GM19452 (cell line): ENCODE measurements at regions not wholly inside any gene's neighbourhood (a gene's known extent, or its start where the extent isn't known, plus 50 kb on each side); places are given as distances from the start of the nearest gene placed in this dataset.

Experiments used
- ATAC-seq: cut with Tn5 transposase; IDR thresholded peaks from one replicate; pipeline ENCODE4 v1.9.1; 2021; ENCODE audit not compliant: unreplicated experiment

DNA sequence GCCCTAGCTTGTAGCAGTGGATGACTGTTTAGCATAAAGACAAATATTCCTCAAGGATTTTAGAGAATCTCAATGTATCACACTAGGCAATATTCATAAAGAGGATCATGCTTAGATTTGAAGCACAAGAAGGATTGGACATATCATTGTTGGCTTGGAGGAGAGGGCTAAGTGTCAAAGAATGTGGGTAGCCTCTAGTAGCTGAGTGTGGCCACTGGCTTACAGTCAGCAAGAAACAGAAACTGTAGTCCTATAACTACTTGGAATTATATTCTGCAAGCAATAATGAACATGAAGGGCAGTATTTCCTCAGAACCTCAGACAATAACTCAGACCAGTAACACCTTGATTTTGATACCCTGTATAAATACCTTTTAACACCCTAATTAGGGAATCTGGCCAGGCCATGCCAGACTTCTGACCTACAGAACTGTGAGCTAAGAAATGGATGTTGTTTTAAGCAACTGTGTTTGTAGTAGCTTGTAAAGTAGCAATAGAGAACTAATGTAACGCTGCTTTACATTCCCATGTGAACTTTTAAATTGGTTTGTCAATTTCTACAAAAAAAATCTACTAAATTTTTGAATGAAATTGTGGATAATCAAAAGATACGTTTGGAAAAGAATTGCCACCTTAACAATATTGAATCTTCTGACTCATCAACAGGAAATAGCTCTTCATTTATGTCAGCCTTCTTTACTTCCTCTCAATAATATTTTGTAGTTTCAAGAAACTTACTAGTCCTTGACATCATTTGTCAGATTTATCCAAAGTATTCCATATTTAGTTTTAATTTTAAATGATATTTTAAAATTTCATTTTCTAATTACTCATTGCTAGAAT lies 65.2 kb upstream of the RSPO3 start:
- ATAC-seq, result no peak

DNA sequence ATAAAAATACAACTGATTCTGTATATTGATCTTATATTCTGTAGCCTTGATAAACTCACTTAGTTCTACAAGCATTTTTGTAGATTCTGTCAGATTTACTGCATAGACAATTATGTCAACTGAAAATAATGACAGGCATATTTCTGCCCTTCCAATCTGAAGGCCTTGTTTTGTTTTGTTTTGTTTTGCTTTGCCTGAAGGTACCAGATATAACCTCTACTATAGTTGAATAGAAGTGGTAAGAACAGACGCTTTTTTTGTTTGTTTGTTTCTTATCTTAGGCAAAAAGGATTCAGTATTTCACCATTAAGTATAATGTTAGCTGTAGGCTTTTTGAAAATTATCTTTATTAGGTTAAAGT lies 64.6 kb upstream of the RSPO3 start:
- ATAC-seq, result no peak

- ATAC-seq, result no peak
These were observed 60.4 kb upstream of the RSPO3 start for GRCh38 chr6:127058027-127058426.

- no peak for ATAC-seq
These were observed 59.5 kb upstream of the RSPO3 start for GRCh38 chr6:127058936-127059335.
